Mesothelial cell of epicardium (in vitro differentiated cells): ENCODE measurements at regions not wholly inside any gene's neighbourhood (a gene's known extent, or its start where the extent isn't known, plus 50 kb on each side); places are given as distances from the start of the nearest gene placed in this dataset.
"Not testable (repeated sequence)": the region's sequence is repeated elsewhere in the genome, so short reads cannot be mapped to it uniquely, and the experiment has no call there.

Experiments used
- DNase-seq, 2 experiments: peaks; one replicate each; pipeline ENCODE4 v3.0.0; 2021; ENCODE audit warnings: low spot score in 2 of 2; ENCODE audit not compliant: unreplicated experiment in 2 of 2
- H3K27ac Mint-ChIP-seq: 2 replicates; pipeline ENCODE4 v1.8.0; 2021; ENCODE audit warnings: mixed read lengths
- H3K27me3 Mint-ChIP-seq: 2 replicates; pipeline ENCODE4 v1.8.0; 2021; ENCODE audit warnings: low read depth, mixed read lengths
- H3K36me3 Mint-ChIP-seq: 2 replicates; pipeline ENCODE4 v1.8.0; 2021; ENCODE audit warnings: mixed read lengths
- H3K4me1 Mint-ChIP-seq: 2 replicates; pipeline ENCODE4 v1.8.0; 2021; ENCODE audit warnings: mixed read lengths
- H3K4me3 Mint-ChIP-seq: 2 replicates; pipeline ENCODE4 v1.8.0; 2021; ENCODE audit warnings: mild to moderate bottlenecking, moderate library complexity, mixed read lengths
- H3K9me3 Mint-ChIP-seq: 2 replicates; pipeline ENCODE4 v1.8.0; 2021; ENCODE audit warnings: mixed read lengths
- TF ChIP-seq, protein P1 (sequence below): fragments of 200-600 bp; sonication (generic); IDR thresholded peaks from one replicate; pipeline ENCODE4 v1.5.0; 2021; ENCODE audit warnings: antibody characterized with exemption; ENCODE audit not compliant: unreplicated experiment

- Mint-ChIP-seq H3K4me1 (no peaks in the 10 kb centered on the region), H3K27ac (no peak overlapping the region), H3K27me3 (no peaks in the 10 kb centered on the region), H3K4me3 (no peak overlapping the region), H3K9me3 (peaks cover 3% of the 10 kb centered on the region), H3K36me3 (no peaks in the 10 kb centered on the region)
- no peak for DNase-seq
- TF ChIP-seq, protein P1, sequence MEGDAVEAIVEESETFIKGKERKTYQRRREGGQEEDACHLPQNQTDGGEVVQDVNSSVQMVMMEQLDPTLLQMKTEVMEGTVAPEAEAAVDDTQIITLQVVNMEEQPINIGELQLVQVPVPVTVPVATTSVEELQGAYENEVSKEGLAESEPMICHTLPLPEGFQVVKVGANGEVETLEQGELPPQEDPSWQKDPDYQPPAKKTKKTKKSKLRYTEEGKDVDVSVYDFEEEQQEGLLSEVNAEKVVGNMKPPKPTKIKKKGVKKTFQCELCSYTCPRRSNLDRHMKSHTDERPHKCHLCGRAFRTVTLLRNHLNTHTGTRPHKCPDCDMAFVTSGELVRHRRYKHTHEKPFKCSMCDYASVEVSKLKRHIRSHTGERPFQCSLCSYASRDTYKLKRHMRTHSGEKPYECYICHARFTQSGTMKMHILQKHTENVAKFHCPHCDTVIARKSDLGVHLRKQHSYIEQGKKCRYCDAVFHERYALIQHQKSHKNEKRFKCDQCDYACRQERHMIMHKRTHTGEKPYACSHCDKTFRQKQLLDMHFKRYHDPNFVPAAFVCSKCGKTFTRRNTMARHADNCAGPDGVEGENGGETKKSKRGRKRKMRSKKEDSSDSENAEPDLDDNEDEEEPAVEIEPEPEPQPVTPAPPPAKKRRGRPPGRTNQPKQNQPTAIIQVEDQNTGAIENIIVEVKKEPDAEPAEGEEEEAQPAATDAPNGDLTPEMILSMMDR = no peak
Observed at GRCh38 chr3:18216996-18217395, 208.1 kb downstream of the SATB1 start.

- no peaks in the 10 kb centered on the region for H3K27me3 Mint-ChIP-seq
- H3K27ac Mint-ChIP-seq = no peak overlapping the region
- peaks cover 3% of the 10 kb centered on the region for H3K9me3 Mint-ChIP-seq
Observed at GRCh38 chr3:18215639-18216038, 209.5 kb downstream of the SATB1 start.

DNA sequence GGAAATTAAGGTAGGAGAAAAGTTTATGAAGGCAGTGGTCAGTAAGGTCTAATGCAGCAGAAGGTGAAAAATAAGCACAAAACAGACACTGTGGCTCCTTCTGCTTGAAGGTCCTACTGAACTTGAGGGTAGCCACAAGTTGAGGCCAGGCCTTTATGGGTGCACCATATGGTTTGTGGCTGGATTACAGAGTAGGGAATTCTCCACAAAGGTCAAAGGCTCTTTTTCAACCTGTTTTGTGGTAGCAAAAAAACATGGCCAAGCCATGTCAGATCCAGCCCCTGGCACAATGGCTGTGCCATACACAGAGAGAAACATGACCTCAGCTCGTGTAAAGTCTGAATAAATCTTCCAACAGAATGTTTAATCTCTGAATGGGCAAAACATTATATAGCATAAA lies 214.0 kb downstream of the SATB1 start:
- H3K27me3 Mint-ChIP-seq = no peaks in the 10 kb centered on the region
- no peak for DNase-seq
- no peak overlapping the region for H3K27ac Mint-ChIP-seq
- no peaks in the 10 kb centered on the region for H3K4me1 Mint-ChIP-seq
- TF ChIP-seq, protein P1 = no peak
- peaks cover 2% of the 10 kb centered on the region for H3K9me3 Mint-ChIP-seq
- H3K36me3 Mint-ChIP-seq = no peaks in the 10 kb centered on the region
- H3K4me3 Mint-ChIP-seq = no peak overlapping the region

More at GRCh38 chr3:18215639-18216038, 209.5 kb downstream of the SATB1 start:
- no peaks in the 10 kb centered on the region for H3K4me1 Mint-ChIP-seq
- TF ChIP-seq, protein P1 = no peak
- H3K36me3 Mint-ChIP-seq = no peaks in the 10 kb centered on the region
- DNase-seq = no peak
- H3K4me3 Mint-ChIP-seq = no peak overlapping the region

- Mint-ChIP-seq H3K9me3 (peaks cover 3% of the 10 kb centered on the region), H3K27ac (no peak overlapping the region), H3K4me1 (peaks cover 4% of the 10 kb centered on the region), H3K36me3 (no peaks in the 10 kb centered on the region), H3K27me3 (no peaks in the 10 kb centered on the region), H3K4me3 (no peak overlapping the region)
- DNase-seq = no peak
- TF ChIP-seq, protein P1 = no peak
Observed at GRCh38 chr3:18208856-18209255, 216.3 kb downstream of the SATB1 start.

DNA sequence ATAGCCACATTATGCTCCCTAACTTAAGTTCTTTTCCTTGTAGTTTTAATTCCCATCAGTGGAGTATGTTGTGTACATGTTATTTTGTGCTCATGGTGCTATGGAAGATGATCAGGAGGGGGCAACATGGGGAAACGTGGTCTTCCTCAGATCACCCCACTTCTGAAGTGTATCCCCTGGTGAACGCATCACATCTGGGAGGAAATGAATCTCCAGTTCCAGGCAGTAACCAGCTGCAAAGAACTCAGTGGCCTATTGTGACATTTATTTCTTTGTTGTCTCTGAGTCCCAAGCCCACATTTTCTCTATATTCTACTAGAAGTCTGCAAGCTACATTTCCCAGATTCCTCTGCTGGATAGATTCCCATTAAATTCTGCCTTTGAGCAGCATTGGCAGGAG lies 217.0 kb downstream of the SATB1 start:
- Mint-ChIP-seq H3K27ac (no peak overlapping the region), H3K4me1 (peaks cover 6% of the 10 kb centered on the region), H3K4me3 (no peak overlapping the region), H3K27me3 (no peaks in the 10 kb centered on the region), H3K36me3 (no peaks in the 10 kb centered on the region), H3K9me3 (peaks cover 3% of the 10 kb centered on the region)
- no peak for DNase-seq
- TF ChIP-seq, protein P1 = no peak

GRCh38 chr3:18207226-18207625 lies 217.9 kb downstream of the SATB1 start:
- TF ChIP-seq, protein P1 = no peak
- DNase-seq = no peak
- Mint-ChIP-seq H3K9me3 (peaks cover 3% of the 10 kb centered on the region), H3K36me3 (no peaks in the 10 kb centered on the region), H3K4me1 (peaks cover 6% of the 10 kb centered on the region), H3K4me3 (no peak overlapping the region), H3K27me3 (no peaks in the 10 kb centered on the region), H3K27ac (no peak overlapping the region)

DNA sequence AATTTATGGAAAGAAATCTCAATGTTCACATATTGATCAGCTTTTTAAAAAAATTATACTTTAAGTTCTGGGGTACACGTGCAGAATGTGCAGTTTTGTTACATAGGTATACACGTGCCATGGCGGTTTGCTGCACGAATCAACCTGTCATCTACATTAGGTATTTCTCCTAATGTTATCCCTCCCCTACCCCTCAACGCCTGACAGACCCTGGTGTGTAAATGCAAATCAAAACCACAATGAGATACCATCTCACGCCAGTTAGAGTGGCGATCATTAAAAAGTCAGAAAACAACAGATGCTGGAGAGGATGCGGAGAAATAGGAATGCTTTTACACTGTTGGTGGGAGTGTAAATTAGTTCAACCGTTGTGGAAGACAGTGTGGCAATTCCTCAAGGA lies 219.4 kb downstream of the SATB1 start:
- H3K27ac Mint-ChIP-seq, H3K27me3 Mint-ChIP-seq, H3K9me3 Mint-ChIP-seq, H3K36me3 Mint-ChIP-seq, H3K4me3 Mint-ChIP-seq, DNase-seq, H3K4me1 Mint-ChIP-seq: not testable (repeated sequence)
